Thyroid gland (tissue), 4 donors: ENCODE measurements at regions not wholly inside any gene's neighbourhood (a gene's known extent, or its start where the extent isn't known, plus 50 kb on each side); places are given as distances from the start of the nearest gene placed in this dataset.

Experiments
- POLR2A ChIP-seq, 2 donors: fragments of 450-650 bp; IDR thresholded peaks; one replicate each; pipeline ENCODE4 v1.6.1; 2017; ENCODE audit warnings: antibody characterized with exemption in 2 of 2, mild to moderate bottlenecking in 2 of 2, moderate library complexity in 1 of 2
- TF ChIP-seq, protein P1 (sequence below), 6 experiments: fragments of 200-600 bp in 3 of 6; fragments of 450-650 bp in 3 of 6; sonication (generic) in 3 of 6; IDR thresholded peaks; one replicate each; pipeline ENCODE4 v1.5.1; 2016 to 2019; ENCODE audit warnings: antibody characterized with exemption in 6 of 6, mild to moderate bottlenecking in 2 of 6, inconsistent platforms in 1 of 6, moderate library complexity in 1 of 6

DNA sequence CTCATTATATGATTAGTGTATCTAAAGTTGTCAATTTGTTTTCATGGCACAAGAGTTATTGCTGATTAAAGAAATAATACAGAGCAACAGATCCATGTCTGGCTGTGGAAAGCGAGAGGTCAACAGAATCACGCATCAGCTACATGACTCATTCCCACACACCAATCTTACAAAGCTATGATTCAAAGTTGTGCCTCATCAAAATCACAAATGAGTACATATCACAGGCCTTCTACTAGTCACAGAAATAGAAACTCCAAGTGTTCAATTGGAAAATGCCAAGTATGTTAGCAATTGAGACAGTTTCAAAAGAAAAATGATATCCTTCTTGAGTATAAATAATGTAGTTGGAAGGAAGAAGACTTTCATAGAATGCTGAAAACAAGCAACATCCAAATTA is 57.8 kb upstream of the NKAIN2 start:
- TF ChIP-seq, protein P1, sequence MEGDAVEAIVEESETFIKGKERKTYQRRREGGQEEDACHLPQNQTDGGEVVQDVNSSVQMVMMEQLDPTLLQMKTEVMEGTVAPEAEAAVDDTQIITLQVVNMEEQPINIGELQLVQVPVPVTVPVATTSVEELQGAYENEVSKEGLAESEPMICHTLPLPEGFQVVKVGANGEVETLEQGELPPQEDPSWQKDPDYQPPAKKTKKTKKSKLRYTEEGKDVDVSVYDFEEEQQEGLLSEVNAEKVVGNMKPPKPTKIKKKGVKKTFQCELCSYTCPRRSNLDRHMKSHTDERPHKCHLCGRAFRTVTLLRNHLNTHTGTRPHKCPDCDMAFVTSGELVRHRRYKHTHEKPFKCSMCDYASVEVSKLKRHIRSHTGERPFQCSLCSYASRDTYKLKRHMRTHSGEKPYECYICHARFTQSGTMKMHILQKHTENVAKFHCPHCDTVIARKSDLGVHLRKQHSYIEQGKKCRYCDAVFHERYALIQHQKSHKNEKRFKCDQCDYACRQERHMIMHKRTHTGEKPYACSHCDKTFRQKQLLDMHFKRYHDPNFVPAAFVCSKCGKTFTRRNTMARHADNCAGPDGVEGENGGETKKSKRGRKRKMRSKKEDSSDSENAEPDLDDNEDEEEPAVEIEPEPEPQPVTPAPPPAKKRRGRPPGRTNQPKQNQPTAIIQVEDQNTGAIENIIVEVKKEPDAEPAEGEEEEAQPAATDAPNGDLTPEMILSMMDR (IDR thresholded peaks at IDR 0.05): no peak
- TF ChIP-seq POLR2A (IDR thresholded peaks at IDR 0.05): no peak
